LHCN-M2 (cell line): ENCODE measurements at regions not wholly inside any gene's neighbourhood (a gene's known extent, or its start where the extent isn't known, plus 50 kb on each side); places are given as distances from the start of the nearest gene placed in this dataset.
"Not testable (repeated sequence)": the region's sequence is repeated elsewhere in the genome, so short reads cannot be mapped to it uniquely, and the experiment has no call there.

ENCODE experiments used
- DNase-seq: peaks from one replicate; pipeline ENCODE4 v3.0.0-alpha.2; 2012; ENCODE audit warnings: low read depth

- no peak for DNase-seq
Observed at GRCh38 chrX:121169099-121170035, 122.0 kb downstream of the GLUD2 start.

GRCh38 chrX:121172703-121173102, 125.3 kb downstream of the GLUD2 start:
- DNase-seq: no peak

GRCh38 chrX:121179972-121180371, 132.6 kb downstream of the GLUD2 start:
- DNase-seq: no peak

- no peak for DNase-seq
Observed at GRCh38 chrX:121191779-121192178, 144.4 kb downstream of the GLUD2 start.

- no peak for DNase-seq
Observed at GRCh38 chrX:121195719-121196118, 148.3 kb downstream of the GLUD2 start.

GRCh38 chrX:121196872-121197444, 149.5 kb downstream of the GLUD2 start:
- DNase-seq: not testable (repeated sequence)

GRCh38 chrX:121208563-121208962, 161.2 kb downstream of the GLUD2 start:
- DNase-seq: no peak

GRCh38 chrX:121216641-121217374, 169.4 kb downstream of the GLUD2 start:
- no peak for DNase-seq

GRCh38 chrX:121221322-121221977, 174.0 kb downstream of the GLUD2 start:
- DNase-seq: no peak

GRCh38 chrX:121227888-121228287, 180.5 kb downstream of the GLUD2 start:
- DNase-seq: no peak

GRCh38 chrX:121231566-121232358, 184.4 kb downstream of the GLUD2 start:
- DNase-seq: no peak

GRCh38 chrX:121236040-121236439, 188.6 kb downstream of the GLUD2 start:
- no peak for DNase-seq

- no peak for DNase-seq
Observed at GRCh38 chrX:121238093-121238492, 190.7 kb downstream of the GLUD2 start.

- DNase-seq: no peak
Observed at GRCh38 chrX:121244511-121244910, 197.1 kb downstream of the GLUD2 start.

GRCh38 chrX:121245763-121246162, 198.4 kb downstream of the GLUD2 start:
- no peak for DNase-seq

GRCh38 chrX:121254336-121254735, 206.9 kb downstream of the GLUD2 start:
- no peak for DNase-seq

GRCh38 chrX:121256647-121257046, 209.2 kb downstream of the GLUD2 start:
- no peak for DNase-seq

GRCh38 chrX:121258545-121258944, 211.1 kb downstream of the GLUD2 start:
- DNase-seq: no peak

GRCh38 chrX:121259170-121259569, 211.8 kb downstream of the GLUD2 start:
- no peak for DNase-seq

GRCh38 chrX:121260596-121261240, 213.3 kb downstream of the GLUD2 start:
- no peak for DNase-seq
